Nephron progenitor cell (in vitro differentiated cells): ENCODE measurements at regions not wholly inside any gene's neighbourhood (a gene's known extent, or its start where the extent isn't known, plus 50 kb on each side); places are given as distances from the start of the nearest gene placed in this dataset.

Experiments used
- DNase-seq: peaks from one replicate; pipeline ENCODE4 v3.0.0; 2021
- H3K27ac Mint-ChIP-seq: 2 replicates; pipeline ENCODE4 v1.8.0; 2021; ENCODE audit warnings: mild to moderate bottlenecking, moderate library complexity, mixed read lengths
- H3K27me3 Mint-ChIP-seq: 2 replicates; pipeline ENCODE4 v1.8.0; 2021; ENCODE audit warnings: mild to moderate bottlenecking, low read depth, mixed read lengths; ENCODE audit not compliant: poor library complexity
- H3K36me3 Mint-ChIP-seq: 2 replicates; pipeline ENCODE4 v1.8.0; 2021; ENCODE audit warnings: low read depth, mixed read lengths
- H3K4me1 Mint-ChIP-seq: 2 replicates; pipeline ENCODE4 v1.8.0; 2021; ENCODE audit warnings: mixed read lengths
- H3K4me3 Mint-ChIP-seq: 2 replicates; pipeline ENCODE4 v1.8.0; 2021; ENCODE audit warnings: mild to moderate bottlenecking, moderate library complexity, mixed read lengths
- H3K9me3 Mint-ChIP-seq: 2 replicates; pipeline ENCODE4 v1.8.0; 2021; ENCODE audit warnings: mild to moderate bottlenecking, moderate library complexity, mixed read lengths
- CTCF ChIP-seq: fragments of 200-600 bp; sonication (generic); IDR thresholded peaks from 2 replicates; pipeline ENCODE4 v1.5.0; 2021; ENCODE audit warnings: antibody characterized with exemption

- H3K36me3 Mint-ChIP-seq, result no peaks in the 10 kb centered on the region
Observed at GRCh38 chr7:125246706-125247105, 317.1 kb upstream of the POT1 start.

GRCh38 chr7:125241548-125241947, 311.9 kb upstream of the POT1 start:
- DNase-seq, result no peak
- H3K36me3 Mint-ChIP-seq, result no peaks in the 10 kb centered on the region
- no peaks in the 10 kb centered on the region for H3K9me3 Mint-ChIP-seq
- no peak overlapping the region for H3K27ac Mint-ChIP-seq
- no peaks in the 10 kb centered on the region for H3K27me3 Mint-ChIP-seq
- no peak for TF ChIP-seq CTCF
- H3K4me1 Mint-ChIP-seq, result no peaks in the 10 kb centered on the region
- H3K4me3 Mint-ChIP-seq, result no peak overlapping the region

More at GRCh38 chr7:125246706-125247105, 317.1 kb upstream of the POT1 start:
- H3K4me1 Mint-ChIP-seq, result no peaks in the 10 kb centered on the region
- H3K27ac Mint-ChIP-seq, result no peak overlapping the region
- no peak overlapping the region for H3K4me3 Mint-ChIP-seq
- H3K9me3 Mint-ChIP-seq, result no peaks in the 10 kb centered on the region
- DNase-seq, result no peak
- H3K27me3 Mint-ChIP-seq, result no peaks in the 10 kb centered on the region
- TF ChIP-seq CTCF, result no peak

GRCh38 chr7:125222596-125222995, 293.0 kb upstream of the POT1 start:
- DNase-seq, result no peak
- TF ChIP-seq CTCF, result no peak
- H3K27me3 Mint-ChIP-seq, result no peaks in the 10 kb centered on the region
- H3K27ac Mint-ChIP-seq, result no peak overlapping the region
- no peaks in the 10 kb centered on the region for H3K4me1 Mint-ChIP-seq
- H3K9me3 Mint-ChIP-seq, result peaks cover 20% of the 10 kb centered on the region
- no peaks in the 10 kb centered on the region for H3K36me3 Mint-ChIP-seq
- H3K4me3 Mint-ChIP-seq, result no peak overlapping the region

- Mint-ChIP-seq H3K4me1 (no peaks in the 10 kb centered on the region), H3K9me3 (peaks cover 20% of the 10 kb centered on the region), H3K36me3 (no peaks in the 10 kb centered on the region), H3K4me3 (no peak overlapping the region), H3K27ac (no peak overlapping the region), H3K27me3 (no peaks in the 10 kb centered on the region)
- DNase-seq, result no peak
- TF ChIP-seq CTCF, result no peak
Observed at GRCh38 chr7:125218076-125218475, 288.5 kb upstream of the POT1 start.

- DNase-seq, result no peak
- TF ChIP-seq CTCF, result no peak
- Mint-ChIP-seq H3K27me3 (no peaks in the 10 kb centered on the region), H3K4me1 (no peaks in the 10 kb centered on the region), H3K36me3 (no peaks in the 10 kb centered on the region), H3K9me3 (no peaks in the 10 kb centered on the region), H3K27ac (no peak overlapping the region), H3K4me3 (no peak overlapping the region)
Observed at GRCh38 chr7:125201002-125201401, 271.4 kb upstream of the POT1 start.

GRCh38 chr7:125197731-125198393, 268.2 kb upstream of the POT1 start:
- H3K27ac Mint-ChIP-seq, result no peak overlapping the region
- no peak for TF ChIP-seq CTCF

More at GRCh38 chr7:125197731-125198393, 268.2 kb upstream of the POT1 start:
- Mint-ChIP-seq H3K27me3 (peaks cover 4% of the 10 kb centered on the region), H3K4me1 (no peaks in the 10 kb centered on the region), H3K9me3 (peaks cover 3% of the 10 kb centered on the region), H3K36me3 (no peaks in the 10 kb centered on the region), H3K4me3 (no peak overlapping the region)
- DNase-seq, result no peak
